Hippocampal formation (tissue), 2 donors: ENCODE measurements at regions not wholly inside any gene's neighbourhood (a gene's known extent, or its start where the extent isn't known, plus 50 kb on each side); places are given as distances from the start of the nearest gene placed in this dataset.
A peak's percentile ranks its signal among the peaks of the same experiment; 100 is the strongest.

Source experiments
- DNase-seq, 2 donors: peaks; one replicate each; lab custom pipeline; 2025; lab: John Stamatoyannopoulos, UW

DNA sequence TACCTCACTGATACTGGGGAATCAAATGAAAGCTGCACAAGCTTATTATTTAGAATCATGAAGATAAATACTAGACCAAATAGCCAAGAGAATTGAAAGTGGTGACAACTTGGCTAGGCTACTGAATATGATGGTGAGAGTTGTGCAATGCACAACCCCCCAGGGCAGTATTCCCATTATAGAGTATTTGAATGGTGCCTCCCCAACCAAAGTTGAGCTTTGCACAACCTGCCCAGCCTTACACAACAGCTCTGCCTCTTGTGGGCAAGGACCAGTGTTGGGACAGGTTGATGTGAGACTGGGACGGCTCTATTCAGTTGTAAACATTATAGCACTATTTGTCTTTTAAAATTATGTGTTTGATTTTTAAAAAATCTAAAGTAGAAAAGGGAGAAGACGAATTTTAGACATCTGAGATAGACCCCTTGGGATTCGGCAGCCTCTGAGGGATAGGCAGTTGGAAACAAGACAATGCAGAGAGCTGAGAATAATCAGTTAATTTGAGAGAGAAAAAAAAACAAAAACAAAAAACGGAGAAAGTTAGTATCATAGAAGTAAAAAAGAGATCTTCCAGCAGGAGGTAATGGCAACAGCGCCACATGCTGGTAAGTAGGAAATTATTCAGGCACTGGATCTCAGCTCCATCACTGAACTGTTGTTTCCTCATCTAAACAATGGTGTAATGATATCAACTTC, 91.0 kb upstream of the KCNA3 start:
- peak in 1 of 2 donors; percentile 76 for DNase-seq

DNA sequence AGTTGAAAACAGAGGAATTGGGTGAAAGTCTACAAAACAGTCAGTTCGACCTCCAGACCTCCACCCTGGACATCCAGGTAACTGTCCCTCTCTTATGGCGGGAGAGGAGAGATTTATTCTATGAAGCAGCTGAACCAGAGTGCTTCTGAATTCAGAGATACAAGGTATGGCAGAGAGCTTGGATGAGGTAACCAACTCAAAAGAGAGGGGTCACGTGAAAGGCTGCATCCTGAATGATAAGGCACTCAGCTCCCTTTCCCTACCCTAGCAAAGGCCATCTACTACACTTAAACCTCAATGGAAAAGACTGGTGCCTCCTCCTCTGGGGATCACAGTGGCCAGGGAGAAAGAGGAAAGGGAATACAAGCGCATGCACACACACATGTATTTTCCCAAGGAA, 88.4 kb upstream of the KCNA3 start:
- no peak for DNase-seq

DNA sequence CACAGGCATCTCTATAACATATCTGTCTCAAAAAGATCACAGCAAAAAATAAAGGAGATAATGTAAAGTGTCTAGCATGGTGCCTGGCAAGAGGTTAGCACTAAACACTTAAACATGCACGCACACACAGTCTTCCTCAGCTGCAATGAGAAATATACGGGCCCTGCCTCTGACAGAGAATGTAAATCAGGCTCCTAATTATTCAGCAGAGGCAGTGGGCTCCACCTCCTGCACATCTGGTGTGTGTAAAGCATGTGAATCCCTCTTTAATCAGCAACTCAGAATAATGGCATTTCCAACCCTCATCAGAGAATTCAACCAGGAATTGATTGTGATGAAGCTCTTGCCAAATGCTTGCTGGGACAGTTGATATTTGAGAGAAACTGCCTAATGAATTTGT, 85.6 kb upstream of the KCNA3 start:
- DNase-seq = no peak

DNA sequence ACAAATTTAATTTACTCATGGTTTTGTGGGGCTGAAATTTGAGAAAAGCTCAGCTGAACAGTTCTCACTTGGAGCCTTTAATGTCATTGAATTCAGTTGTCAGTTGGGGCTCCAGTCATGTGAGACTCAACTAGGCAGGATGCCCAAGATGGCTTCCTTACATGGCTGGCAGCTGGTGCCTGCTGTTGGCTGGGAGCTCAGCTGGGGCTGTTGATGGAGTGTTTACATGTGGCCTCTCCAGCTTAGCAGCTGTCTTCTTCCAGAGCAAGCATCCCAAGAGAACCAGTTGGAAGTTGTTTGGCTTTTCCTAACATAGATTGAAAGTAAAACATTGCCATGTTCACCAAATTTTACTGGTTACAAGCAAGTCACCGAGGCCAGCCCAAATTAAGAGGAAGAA, 81.8 kb upstream of the KCNA3 start:
- DNase-seq = peak; percentile 38 to 55

DNA sequence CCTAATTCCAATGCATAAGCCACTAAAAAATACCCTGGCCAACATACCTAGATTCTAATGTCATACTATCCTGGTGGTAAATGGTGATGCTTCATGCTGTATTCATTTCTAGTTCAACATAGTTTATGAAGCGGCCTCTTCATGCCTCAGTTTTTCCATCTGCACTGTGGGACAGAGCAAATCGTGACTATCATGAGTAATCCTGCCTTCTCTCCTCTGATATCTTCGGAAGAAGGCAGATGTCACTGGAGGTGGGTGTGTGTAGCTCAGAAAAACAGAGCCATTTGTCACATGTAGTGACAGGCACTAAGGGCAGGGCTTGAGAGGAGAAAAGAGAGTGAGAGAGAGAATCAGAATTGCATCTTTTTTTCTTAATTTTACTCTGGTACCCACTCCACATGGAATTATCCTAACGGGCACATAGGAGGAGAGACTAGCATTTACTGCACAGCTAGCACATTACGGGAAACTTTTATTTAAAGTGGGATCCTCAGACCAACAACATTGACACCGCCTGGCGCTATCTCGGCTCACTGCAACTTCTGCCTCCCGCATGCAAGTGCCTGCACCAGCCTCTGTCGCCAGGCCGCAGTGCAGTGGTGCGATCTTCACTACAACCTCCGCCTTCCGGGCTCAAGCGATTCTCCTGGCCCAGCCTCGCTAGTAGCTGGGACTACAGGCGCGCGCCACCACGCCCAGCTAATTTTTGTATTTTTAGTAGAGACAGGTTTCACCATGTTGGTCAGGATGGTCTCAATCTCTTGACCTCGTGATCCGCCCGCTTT, 78.4 kb upstream of the KCNA3 start:
- no peak for DNase-seq

DNA sequence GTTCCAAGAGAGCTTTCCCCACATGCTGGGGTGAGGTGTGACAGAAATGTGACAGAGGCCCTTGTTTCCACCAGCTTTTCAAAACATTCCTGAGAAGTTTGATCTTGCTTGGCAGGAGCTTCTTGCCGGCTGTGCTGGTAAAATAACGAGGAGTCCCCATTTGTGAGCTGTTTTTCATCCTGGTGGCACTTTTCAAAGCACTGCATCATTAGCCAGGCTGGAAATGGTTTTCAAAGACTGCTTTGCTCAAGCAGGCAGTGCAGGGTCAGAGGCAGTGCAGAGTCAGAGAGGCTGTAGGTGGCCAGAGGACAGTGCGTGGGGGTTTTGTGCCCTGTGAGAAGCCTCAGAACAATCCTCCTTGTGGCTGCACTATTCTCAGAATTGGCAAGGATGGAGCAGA, 75.8 kb upstream of the KCNA3 start:
- DNase-seq = no peak

DNA sequence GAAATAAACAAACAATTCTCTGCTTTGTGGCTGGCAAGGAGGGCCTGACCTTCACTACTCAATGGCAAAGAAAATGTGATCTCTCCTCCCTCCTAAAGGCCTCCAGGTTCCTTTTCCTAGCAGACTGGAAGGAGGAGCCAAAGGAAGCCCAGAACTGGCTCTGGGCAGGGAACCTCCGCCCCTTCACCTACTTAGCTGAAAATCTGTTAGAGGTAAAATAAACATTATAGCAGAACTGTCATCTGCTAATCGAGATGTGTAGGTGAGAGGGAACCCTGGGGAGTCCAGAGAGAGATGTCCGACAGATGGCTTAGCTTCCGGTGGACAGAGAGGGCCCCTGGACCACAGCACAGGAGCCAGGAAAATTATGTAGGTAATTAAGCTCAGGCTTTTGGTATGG, 75.2 kb upstream of the KCNA3 start:
- DNase-seq = no peak

DNA sequence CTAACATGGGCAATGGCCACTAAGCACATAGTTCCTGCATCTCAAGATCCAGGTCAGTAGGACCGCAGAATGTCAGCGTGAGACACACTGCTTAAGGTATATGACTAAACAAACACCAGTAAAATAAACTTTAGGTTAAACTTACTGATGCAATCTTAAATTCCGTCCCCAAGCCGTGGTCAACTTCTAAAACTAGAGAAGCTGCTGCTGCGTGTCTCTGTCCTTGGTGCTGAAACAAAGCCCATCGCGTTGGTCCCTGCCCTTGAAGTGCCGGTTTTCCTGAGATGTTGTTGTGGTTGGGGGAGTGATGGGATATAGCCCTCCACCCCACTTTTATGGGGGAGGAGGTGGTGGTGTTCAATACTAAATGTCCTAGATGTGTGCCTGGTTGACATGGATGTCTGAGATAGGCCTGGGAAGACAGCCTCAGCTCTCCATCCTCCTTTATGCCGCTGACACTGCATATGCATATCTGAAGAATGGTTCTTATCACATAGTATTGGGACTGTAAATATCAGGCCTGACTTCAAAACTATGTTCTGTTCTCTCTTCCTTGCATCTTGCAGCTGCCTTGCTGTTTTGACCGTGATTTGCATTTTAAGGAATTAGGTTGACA, 72.0 kb upstream of the KCNA3 start:
- peak in 1 of 2 donors; percentile 8 for DNase-seq

DNA sequence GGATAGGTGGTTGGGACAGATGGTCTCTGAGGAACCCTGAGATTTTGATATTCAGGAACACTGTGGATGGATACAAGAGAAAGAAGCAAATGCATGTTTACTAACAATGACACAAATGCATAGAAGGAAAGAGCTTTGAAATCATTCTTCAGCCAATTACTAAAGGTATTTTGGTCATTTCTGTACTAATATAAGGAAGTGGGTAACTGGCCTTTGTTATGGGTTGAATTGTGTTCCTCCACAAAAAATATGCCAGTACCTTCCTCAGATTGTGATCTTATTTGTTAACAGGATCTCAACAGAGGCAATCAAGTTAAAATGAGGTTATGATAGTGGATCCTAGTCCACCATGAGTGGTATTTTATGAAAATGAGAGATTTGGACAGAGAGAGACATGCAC, 68.7 kb upstream of the KCNA3 start:
- DNase-seq = no peak

DNA sequence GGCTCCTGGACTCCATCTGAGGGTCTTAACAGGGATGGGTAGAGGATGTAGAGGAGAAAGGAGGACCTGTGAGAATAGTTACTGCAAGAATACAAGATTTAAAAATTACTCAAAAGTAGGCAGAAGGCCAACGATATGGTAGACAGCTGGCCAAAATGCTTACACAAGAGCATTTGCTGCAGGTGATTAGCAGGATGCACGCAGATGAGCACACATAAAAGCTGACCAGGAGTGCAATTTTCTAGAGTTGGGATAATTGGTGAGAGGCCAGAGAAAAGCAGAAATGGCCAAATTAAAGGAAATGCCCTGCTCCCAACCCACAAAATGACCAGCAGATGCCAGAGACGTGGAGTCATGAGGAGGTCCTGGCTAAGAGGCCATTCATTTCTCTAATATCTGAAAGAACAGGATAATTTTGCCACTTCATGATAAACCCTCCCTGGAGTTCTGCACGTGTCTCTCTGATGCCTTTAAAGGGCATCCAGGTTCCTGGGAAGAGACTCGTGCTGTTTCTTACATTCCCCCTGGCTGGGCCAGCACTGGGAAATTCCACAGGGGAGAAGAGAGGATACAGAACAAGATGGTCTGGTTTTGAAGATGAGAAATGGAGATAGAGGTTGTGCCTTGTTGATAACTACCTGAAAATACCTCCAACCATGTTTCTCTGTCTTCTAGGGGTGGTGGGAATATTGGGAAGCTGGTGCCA, 62.3 kb upstream of the KCNA3 start:
- DNase-seq = no peak

DNA sequence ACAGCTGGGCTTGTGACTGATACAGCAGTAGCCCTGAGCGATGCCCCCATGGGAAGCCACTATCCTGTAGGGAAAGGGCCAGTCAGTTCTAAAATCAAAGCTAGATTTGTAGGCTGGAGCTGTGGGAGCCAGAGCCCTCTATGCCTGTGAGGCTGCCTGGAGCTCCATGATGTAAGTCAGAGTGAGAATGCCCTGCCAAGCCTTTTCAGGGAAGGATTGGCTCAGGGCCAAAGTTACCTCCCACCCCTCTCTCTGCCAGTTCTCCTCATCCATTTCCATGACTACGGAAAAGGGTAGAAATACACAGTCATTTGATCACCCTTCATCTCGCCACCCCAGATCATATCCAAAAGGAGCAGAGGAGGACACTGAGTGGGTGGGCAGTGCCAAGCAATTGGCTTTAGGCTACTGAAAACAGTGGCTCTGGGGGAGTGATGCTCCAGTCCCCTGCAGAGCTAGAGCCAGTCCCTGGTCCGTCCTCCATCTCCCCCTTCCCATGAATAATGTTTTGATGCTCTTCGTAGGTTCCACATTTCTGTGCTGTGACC, 59.5 kb upstream of the KCNA3 start:
- no peak for DNase-seq

DNA sequence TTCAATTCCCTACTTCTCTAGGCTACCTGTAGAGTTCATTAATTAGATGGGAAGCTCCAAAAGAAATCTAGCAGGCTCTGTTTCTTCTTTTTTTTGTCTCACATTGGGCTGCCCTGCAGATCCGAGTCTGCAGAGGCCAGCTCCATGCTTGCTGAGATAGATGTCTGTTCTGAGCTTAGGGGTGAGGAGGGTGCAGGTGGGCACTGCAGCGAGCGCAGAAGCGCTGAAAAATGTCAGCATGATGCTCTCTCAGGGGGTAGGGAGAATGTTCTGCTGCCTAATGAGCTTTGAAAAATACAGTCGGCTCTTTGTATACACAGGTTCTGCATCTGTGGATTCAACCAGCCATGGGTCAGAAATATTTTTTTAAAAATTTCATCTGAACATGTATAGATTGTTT, 56.8 kb upstream of the KCNA3 start:
- DNase-seq = no peak

DNA sequence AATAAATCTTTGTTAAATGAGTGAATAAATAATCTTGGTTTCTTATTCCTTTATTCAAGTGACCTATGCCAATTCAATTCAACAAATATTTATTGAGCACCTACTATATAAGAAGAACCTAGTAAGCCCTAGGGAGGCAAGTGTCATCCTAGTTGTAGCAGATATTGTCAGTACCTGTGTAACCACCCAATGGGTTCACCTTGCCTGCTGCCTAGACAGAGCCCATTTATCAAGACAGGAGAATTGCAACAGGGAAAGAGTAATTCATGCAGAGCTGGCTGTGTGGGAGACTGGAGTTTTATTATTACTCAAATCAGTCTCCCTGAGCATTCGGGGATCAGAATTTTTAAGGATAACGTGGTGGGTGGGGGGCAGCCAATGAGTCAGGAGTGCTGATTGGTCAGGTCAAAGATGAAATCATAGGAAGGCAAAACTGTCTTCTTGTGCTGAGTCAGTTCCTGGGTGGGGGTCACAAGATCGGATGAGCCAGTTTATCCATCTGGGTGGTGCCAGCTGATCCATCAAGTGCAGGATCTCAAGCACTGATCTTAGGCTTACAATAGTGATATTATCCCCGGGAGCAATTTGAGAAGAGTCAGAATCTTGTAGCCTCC, 53.8 kb upstream of the KCNA3 start:
- DNase-seq = no peak

DNA sequence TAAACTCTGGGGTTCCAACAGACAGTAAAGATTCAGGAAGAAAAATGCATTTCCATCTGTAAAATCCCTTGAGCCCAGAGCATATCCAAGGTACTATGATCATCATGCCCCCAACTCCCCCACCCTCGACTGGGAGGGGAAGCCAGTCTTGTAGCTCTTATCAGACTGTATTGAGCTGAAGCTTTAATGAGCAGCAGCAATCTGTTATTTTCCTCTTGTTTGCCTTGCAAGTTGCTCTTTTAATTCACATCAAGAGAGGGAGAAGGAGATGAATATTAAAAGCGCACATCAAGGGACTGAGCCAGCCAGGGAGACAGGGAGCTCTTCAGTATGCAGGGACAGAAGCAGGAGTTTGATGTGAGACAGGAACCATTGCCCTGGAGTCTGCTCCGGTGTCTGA, 52.5 kb upstream of the KCNA3 start:
- no peak for DNase-seq

DNA sequence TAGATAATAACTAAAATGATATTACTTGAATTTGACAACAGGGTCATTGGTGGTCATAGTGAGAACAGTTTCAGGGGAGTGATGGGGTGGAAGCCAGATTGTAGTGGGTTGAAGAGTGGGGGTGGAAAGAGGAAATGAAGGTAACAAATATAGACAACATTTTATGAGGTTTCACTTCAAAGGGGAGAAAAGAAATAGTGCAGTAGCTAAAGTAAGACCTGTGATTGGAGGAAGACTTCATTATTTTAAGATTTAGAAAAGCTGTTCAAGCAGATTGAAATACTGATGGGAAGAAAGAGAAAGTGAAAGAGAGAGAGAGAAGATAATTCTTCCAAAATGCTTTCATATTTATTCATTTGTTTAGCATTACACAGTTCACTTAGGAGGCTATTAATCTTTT, 52.0 kb upstream of the KCNA3 start:
- no peak for DNase-seq
